HepG2 (cell line): ENCODE measurements at regions not wholly inside any gene's neighbourhood (a gene's known extent, or its start where the extent isn't known, plus 50 kb on each side); places are given as distances from the start of the nearest gene placed in this dataset.

Source experiments
- ATAC-seq: fragments of 200-7000 bp; cut with Tn5 transposase; 3 replicates; pipeline ENCODE4 v1.9.1; 2020; ENCODE audit warnings: mild to moderate bottlenecking, moderate library complexity
- BruUV-seq: library from RNA; stranded (reverse); fragments of 400-500 nt; replicated peaks from 2 replicates; lab custom pipeline; 2021; lab: Mats Ljungman, UMichigan
- CTCF ChIA-PET: fragments of 300-600 bp; formaldehyde crosslinking; extraction: SDS; loops from one replicate; lab custom pipeline; 2021; ENCODE audit warnings: low total read pairs, inconsistent platforms, low intra/inter-chr PET ratio; lab: Yijun Ruan, JAX
- POLR2A ChIA-PET: fragments of 350-600 bp; sonication (Branson Sonifier 250); formaldehyde crosslinking; loops from one replicate; lab custom pipeline; 2020; ENCODE audit warnings: antibody characterized with exemption, inconsistent platforms; lab: Yijun Ruan, JAX
- DNase-seq: peaks from one replicate; pipeline ENCODE4 v3.0.0-alpha.2; 2015; ENCODE audit warnings: low spot score
- FAIRE-seq: peaks from 3 replicates; lab custom pipeline; 2011; peaks lifted over from hg19 to GRCh38; lab: Jason Lieb, UNC
- H2AFZ ChIP-seq: one replicate; pipeline ENCODE4 v1.6.1; 2011; ENCODE audit warnings: low read length, inconsistent platforms
- H3K27ac ChIP-seq: fragments of 300-600 bp; 3 replicates; pipeline ENCODE4 v1.8.0; 2011; ENCODE audit warnings: mixed run types, mild to moderate bottlenecking, mixed read lengths, low read length, inconsistent platforms; ENCODE audit not compliant: insufficient read depth; ENCODE audit errors: extremely low read length
- H3K27me3 ChIP-seq, 2 experiments: fragments of 200-600 bp in 1 of 2; 2 replicates in 1 of 2; 3 replicates in 1 of 2; pipeline versions ENCODE4 v1.6.0 to v1.8.0; 2011; ENCODE audit warnings: low read length in 2 of 2, mild to moderate bottlenecking in 2 of 2, moderate library complexity in 2 of 2, inconsistent platforms in 1 of 2; ENCODE audit not compliant: insufficient read depth in 2 of 2, control insufficient read depth in 1 of 2
- H3K36me3 ChIP-seq, 2 experiments: fragments of 200-600 bp in 1 of 2; replicated peaks in 1 of 2; 2 replicates in 1 of 2; 3 replicates in 1 of 2; pipeline versions ENCODE4 v1.5.1 to v1.8.0; 2011; ENCODE audit warnings: low read length in 2 of 2, inconsistent platforms in 1 of 2; ENCODE audit not compliant: insufficient read depth in 2 of 2, control insufficient read depth in 1 of 2
- H3K4me1 ChIP-seq: 2 replicates; pipeline ENCODE4 v1.5.1; 2012; ENCODE audit warnings: low read length, inconsistent platforms; ENCODE audit not compliant: insufficient read depth
- H3K4me2 ChIP-seq: 2 replicates; pipeline ENCODE4 v1.6.0; 2011; ENCODE audit warnings: low read depth, low read length, inconsistent platforms
- H3K4me3 ChIP-seq, 3 experiments: fragments of 200-600 bp in 1 of 3; sonication (generic), shearing (Covaris generic) in 1 of 3; replicated peaks in 1 of 3; 2 replicates each; pipeline ENCODE4 v1.5.1; 2011 to 2016; ENCODE audit warnings: low read length in 3 of 3, inconsistent platforms in 2 of 3, low read depth in 2 of 3, mild to moderate bottlenecking in 2 of 3, control low read depth in 1 of 3, mixed read lengths in 1 of 3; ENCODE audit not compliant: insufficient read depth in 1 of 3
- H3K79me2 ChIP-seq: one replicate; pipeline ENCODE4 v1.6.1; 2011; ENCODE audit warnings: low read length, inconsistent platforms; ENCODE audit not compliant: insufficient read depth
- H3K9ac ChIP-seq: 2 replicates; pipeline ENCODE4 v1.6.0; 2011; ENCODE audit warnings: mild to moderate bottlenecking, low read depth, low read length, inconsistent platforms; ENCODE audit not compliant: insufficient read depth
- H3K9me3 ChIP-seq: 2 replicates; pipeline ENCODE4 v1.5.1; 2012; ENCODE audit warnings: mild to moderate bottlenecking, low read length
- H4K20me1 ChIP-seq: 2 replicates; pipeline ENCODE4 v1.6.0; 2011; ENCODE audit warnings: inconsistent platforms, mild to moderate bottlenecking, low read length, moderate library complexity; ENCODE audit not compliant: insufficient read depth
- AKNA ChIP-seq: sonication (generic); formaldehyde crosslinking; IDR thresholded peaks from 2 replicates; pipeline ENCODE4 v1.4.0; 2020; ENCODE audit warnings: missing genetic modification reagents, borderline replicate concordance
- DDIT3 ChIP-seq: sonication (generic); formaldehyde crosslinking; IDR thresholded peaks from 2 replicates; pipeline ENCODE4 v1.4.0; 2020; ENCODE audit warnings: mild to moderate bottlenecking, missing genetic modification reagents
- HDAC6 ChIP-seq: fragments of 200-600 bp; sonication (generic); IDR thresholded peaks from 2 replicates; pipeline ENCODE4 v1.7.0; 2017; ENCODE audit warnings: mild to moderate bottlenecking, antibody characterized with exemption, low read length, low read depth
- HNRNPLL ChIP-seq: fragments of 200-400 bp; formaldehyde crosslinking; IDR thresholded peaks from 2 replicates; pipeline ENCODE4 v1.6.1; 2017; ENCODE audit warnings: mild to moderate bottlenecking, low read depth, low read length; ENCODE audit not compliant: poor library complexity, severe bottlenecking
- RBAK ChIP-seq: sonication (generic); formaldehyde crosslinking; IDR thresholded peaks from 2 replicates; pipeline ENCODE4 v1.5.1; 2020; ENCODE audit warnings: mild to moderate bottlenecking, missing genetic modification reagents
- ZNF232 ChIP-seq: sonication (generic); formaldehyde crosslinking; IDR thresholded peaks from 2 replicates; pipeline ENCODE4 v1.4.0; 2020; ENCODE audit warnings: missing genetic modification reagents, borderline replicate concordance
- ZNF446 ChIP-seq: sonication (generic); formaldehyde crosslinking; IDR thresholded peaks from 2 replicates; pipeline ENCODE4 v1.5.0; 2020; ENCODE audit warnings: mild to moderate bottlenecking, missing genetic modification reagents
- ZNF557 ChIP-seq: sonication (generic); formaldehyde crosslinking; IDR thresholded peaks from 2 replicates; pipeline ENCODE4 v1.4.0; 2020; ENCODE audit warnings: missing genetic modification reagents
- ZNF567 ChIP-seq: sonication (generic); formaldehyde crosslinking; IDR thresholded peaks from 2 replicates; pipeline ENCODE4 v1.8.1; 2023; ENCODE audit warnings: mild to moderate bottlenecking, missing genetic modification reagents, borderline replicate concordance
- ZNF773 ChIP-seq: sonication (generic); formaldehyde crosslinking; IDR thresholded peaks from 2 replicates; pipeline ENCODE4 v1.4.0; 2020; ENCODE audit warnings: missing genetic modification reagents, borderline replicate concordance
- WGBS: methylation state at CpG from one replicate; pipeline ENCODE4 v1.1.6; 2017; ENCODE audit warnings: low lambda C conversion rate; 5-methylcytosine and 5-hydroxymethylcytosine counted together
- in situ Hi-C: cut with HindIII; loops from 2 replicates; pipeline ENCODE4 v1.10.0; 2017; ENCODE audit warnings: low pct_unique_long_range_greater_than_20kb; ENCODE audit not compliant: extremely low pct_ligation_motif_present
- intact Hi-C: fragments of 100-400 bp; cut with micrococcal nuclease; formaldehyde crosslinking; loops from one replicate; pipeline ENCODE4 v1.10.0; 2022; ENCODE audit not compliant: unreplicated experiment
- TF ChIP-seq, protein P1 (sequence below): IDR thresholded peaks from 2 replicates; pipeline ENCODE4 v1.6.1; 2016; ENCODE audit warnings: missing genetic modification reagents, missing compliant biosample characterization
- TF ChIP-seq, protein P2 (sequence below): sonication (generic); formaldehyde crosslinking; IDR thresholded peaks from 2 replicates; pipeline ENCODE4 v1.5.1; 2020; ENCODE audit warnings: missing genetic modification reagents, mild to moderate bottlenecking, borderline replicate concordance
- TF ChIP-seq, protein P3 (sequence below): fragments of 450-650 bp; IDR thresholded peaks from 2 replicates; pipeline ENCODE4 v1.6.1; 2017; ENCODE audit warnings: mild to moderate bottlenecking

DNA sequence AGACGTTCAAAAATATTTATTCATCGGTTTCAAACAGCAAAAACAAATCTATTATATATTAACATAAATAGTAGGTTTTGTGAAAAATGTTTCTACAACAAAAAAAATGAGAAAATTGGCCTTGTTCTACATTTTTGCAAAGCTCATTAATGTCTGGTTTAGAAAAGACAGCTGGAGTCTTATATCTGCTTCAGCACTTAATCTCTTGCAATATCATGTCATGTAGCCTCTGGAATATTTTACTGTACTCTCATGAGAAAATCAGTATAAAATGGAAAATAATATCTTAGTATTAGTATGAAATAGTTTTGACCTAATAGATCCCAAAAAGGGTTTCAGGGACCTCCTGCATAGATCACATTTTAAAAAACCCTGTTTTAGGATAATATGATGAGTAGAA lies 326.6 kb downstream of the ARL4A start:
- Histone ChIP-seq H3K9me3 (no peaks in the 10 kb centered on the region), H3K36me3 (no peaks in the 10 kb centered on the region), H3K27me3 (no peaks in the 10 kb centered on the region), H3K27ac (no peak overlapping the region), H3K79me2 (no peaks in the 10 kb centered on the region), H4K20me1 (no peaks in the 10 kb centered on the region), H3K4me1 (peaks cover 43% of the 10 kb centered on the region), H3K4me2 (no peak overlapping the region), H3K9ac (no peak overlapping the region), H2AFZ (no peak overlapping the region), H3K4me3 (no peak overlapping the region)
- 95% methylated on average over 2 of the region's 2 CpGs for WGBS
- in situ Hi-C loops = loop anchor here (10.0 kb wide), 1 partner anchor 69 kb away; no protein-coding TSS in a partner anchor
- intact Hi-C loops = no loop called here
- no TSS peak for BruUV-seq
- ChIA-PET POLR2A (no interaction called here), CTCF (no interaction called here)
- no peak for DNase-seq
- ATAC-seq = no peak
- FAIRE-seq = no peak
- no peak for TF ChIP-seq ZNF567 (CRISPR knock-in tag)
- TF ChIP-seq, protein P1, sequence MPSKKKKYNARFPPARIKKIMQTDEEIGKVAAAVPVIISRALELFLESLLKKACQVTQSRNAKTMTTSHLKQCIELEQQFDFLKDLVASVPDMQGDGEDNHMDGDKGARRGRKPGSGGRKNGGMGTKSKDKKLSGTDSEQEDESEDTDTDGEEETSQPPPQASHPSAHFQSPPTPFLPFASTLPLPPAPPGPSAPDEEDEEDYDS (CRISPR knock-in tag) = no peak
- TF ChIP-seq HNRNPLL = no peak
- no peak for TF ChIP-seq HDAC6
- TF ChIP-seq ZNF446 = no peak
- TF ChIP-seq AKNA (CRISPR knock-in tag) = no peak
- TF ChIP-seq, protein P2, sequence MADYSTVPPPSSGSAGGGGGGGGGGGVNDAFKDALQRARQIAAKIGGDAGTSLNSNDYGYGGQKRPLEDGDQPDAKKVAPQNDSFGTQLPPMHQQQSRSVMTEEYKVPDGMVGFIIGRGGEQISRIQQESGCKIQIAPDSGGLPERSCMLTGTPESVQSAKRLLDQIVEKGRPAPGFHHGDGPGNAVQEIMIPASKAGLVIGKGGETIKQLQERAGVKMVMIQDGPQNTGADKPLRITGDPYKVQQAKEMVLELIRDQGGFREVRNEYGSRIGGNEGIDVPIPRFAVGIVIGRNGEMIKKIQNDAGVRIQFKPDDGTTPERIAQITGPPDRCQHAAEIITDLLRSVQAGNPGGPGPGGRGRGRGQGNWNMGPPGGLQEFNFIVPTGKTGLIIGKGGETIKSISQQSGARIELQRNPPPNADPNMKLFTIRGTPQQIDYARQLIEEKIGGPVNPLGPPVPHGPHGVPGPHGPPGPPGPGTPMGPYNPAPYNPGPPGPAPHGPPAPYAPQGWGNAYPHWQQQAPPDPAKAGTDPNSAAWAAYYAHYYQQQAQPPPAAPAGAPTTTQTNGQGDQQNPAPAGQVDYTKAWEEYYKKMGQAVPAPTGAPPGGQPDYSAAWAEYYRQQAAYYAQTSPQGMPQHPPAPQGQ = no peak
- TF ChIP-seq ZNF773 (CRISPR knock-in tag) = no peak
- TF ChIP-seq, protein P3, sequence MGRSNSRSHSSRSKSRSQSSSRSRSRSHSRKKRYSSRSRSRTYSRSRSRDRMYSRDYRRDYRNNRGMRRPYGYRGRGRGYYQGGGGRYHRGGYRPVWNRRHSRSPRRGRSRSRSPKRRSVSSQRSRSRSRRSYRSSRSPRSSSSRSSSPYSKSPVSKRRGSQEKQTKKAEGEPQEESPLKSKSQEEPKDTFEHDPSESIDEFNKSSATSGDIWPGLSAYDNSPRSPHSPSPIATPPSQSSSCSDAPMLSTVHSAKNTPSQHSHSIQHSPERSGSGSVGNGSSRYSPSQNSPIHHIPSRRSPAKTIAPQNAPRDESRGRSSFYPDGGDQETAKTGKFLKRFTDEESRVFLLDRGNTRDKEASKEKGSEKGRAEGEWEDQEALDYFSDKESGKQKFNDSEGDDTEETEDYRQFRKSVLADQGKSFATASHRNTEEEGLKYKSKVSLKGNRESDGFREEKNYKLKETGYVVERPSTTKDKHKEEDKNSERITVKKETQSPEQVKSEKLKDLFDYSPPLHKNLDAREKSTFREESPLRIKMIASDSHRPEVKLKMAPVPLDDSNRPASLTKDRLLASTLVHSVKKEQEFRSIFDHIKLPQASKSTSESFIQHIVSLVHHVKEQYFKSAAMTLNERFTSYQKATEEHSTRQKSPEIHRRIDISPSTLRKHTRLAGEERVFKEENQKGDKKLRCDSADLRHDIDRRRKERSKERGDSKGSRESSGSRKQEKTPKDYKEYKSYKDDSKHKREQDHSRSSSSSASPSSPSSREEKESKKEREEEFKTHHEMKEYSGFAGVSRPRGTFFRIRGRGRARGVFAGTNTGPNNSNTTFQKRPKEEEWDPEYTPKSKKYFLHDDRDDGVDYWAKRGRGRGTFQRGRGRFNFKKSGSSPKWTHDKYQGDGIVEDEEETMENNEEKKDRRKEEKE = no peak
- TF ChIP-seq ZNF232 (CRISPR knock-in tag) = no peak
- TF ChIP-seq DDIT3 (CRISPR knock-in tag) = no peak
- no peak for TF ChIP-seq ZNF557 (CRISPR knock-in tag)
- TF ChIP-seq RBAK = no peak
